GM12878 (cell line): ENCODE measurements at regions not wholly inside any gene's neighbourhood (a gene's known extent, or its start where the extent isn't known, plus 50 kb on each side); places are given as distances from the start of the nearest gene placed in this dataset.

Experiments
- RAD21 ChIP-seq: IDR thresholded peaks from 2 replicates; pipeline ENCODE4 v1.6.1; 2011; ENCODE audit warnings: mild to moderate bottlenecking, low read depth, low read length, moderate library complexity; ENCODE audit not compliant: insufficient read depth
- TF ChIP-seq, protein P1 (sequence below), 3 experiments: IDR thresholded peaks in 2 of 3; conservative IDR thresholded peaks in 1 of 3; 2 replicates each; pipeline ENCODE4 v1.5.1; 2011; ENCODE audit warnings: low read depth in 3 of 3, low read length in 3 of 3, mild to moderate bottlenecking in 3 of 3, control low read depth in 2 of 3, moderate library complexity in 2 of 3, inconsistent platforms in 1 of 3, mixed read lengths in 1 of 3; ENCODE audit not compliant: control insufficient read depth in 2 of 3, insufficient read depth in 1 of 3; ENCODE audit errors: extremely low read depth in 1 of 3

DNA sequence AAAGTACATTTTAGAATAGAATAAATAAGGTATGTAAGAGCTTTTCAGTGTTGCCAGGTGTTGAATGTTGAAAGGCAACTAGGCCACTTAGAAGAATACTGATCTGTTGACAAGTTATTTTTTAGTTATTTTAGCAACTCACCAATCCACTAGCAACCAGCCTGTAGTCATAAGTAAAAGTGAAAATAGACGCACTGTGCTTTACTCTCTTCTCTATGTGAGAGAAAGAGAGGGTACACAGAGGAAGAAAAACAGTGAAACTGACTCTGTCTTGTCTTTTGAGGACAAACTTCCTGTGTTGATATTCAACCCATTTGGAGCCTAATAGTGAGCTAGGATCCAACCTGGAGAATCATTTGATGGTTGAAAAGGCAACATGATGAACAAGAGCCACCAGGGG, 327.1 kb upstream of the GOLIM4 start:
- TF ChIP-seq, protein P1, sequence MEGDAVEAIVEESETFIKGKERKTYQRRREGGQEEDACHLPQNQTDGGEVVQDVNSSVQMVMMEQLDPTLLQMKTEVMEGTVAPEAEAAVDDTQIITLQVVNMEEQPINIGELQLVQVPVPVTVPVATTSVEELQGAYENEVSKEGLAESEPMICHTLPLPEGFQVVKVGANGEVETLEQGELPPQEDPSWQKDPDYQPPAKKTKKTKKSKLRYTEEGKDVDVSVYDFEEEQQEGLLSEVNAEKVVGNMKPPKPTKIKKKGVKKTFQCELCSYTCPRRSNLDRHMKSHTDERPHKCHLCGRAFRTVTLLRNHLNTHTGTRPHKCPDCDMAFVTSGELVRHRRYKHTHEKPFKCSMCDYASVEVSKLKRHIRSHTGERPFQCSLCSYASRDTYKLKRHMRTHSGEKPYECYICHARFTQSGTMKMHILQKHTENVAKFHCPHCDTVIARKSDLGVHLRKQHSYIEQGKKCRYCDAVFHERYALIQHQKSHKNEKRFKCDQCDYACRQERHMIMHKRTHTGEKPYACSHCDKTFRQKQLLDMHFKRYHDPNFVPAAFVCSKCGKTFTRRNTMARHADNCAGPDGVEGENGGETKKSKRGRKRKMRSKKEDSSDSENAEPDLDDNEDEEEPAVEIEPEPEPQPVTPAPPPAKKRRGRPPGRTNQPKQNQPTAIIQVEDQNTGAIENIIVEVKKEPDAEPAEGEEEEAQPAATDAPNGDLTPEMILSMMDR (IDR thresholded peaks at IDR 0.05 in 2 of 3, conservative IDR thresholded peaks at IDR 0.05 in 1 of 3; ENCODE audit: control insufficient read depth in 2 of 3, extremely low read depth in 1 of 3, insufficient read depth in 1 of 3, low read depth in 3 of 3, low read length in 3 of 3): no peak
- TF ChIP-seq RAD21: no peak
